MM.1S (cell line): ENCODE measurements at regions not wholly inside any gene's neighbourhood (a gene's known extent, or its start where the extent isn't known, plus 50 kb on each side); places are given as distances from the start of the nearest gene placed in this dataset.
A peak's percentile ranks its signal among the peaks of the same experiment; 100 is the strongest.
"Not testable (repeated sequence)": the region's sequence is repeated elsewhere in the genome, so short reads cannot be mapped to it uniquely, and the experiment has no call there.

Experiments used
- DNase-seq: peaks from one replicate; pipeline ENCODE4 v3.0.0-alpha.2; 2015
- H2AFZ ChIP-seq: fragments of 300-600 bp; sonication (generic); 2 replicates; pipeline ENCODE4 v1.6.0; 2016; ENCODE audit warnings: antibody characterized with exemption, low read length
- H3F3A ChIP-seq: fragments of 300-600 bp; sonication (generic); 2 replicates; pipeline ENCODE4 v1.6.1; 2016; ENCODE audit warnings: mild to moderate bottlenecking, antibody characterized with exemption, low read length, moderate library complexity, mixed read lengths; ENCODE audit not compliant: insufficient read depth
- H3K27ac ChIP-seq: fragments of 300-600 bp; sonication (generic); 2 replicates; pipeline ENCODE4 v1.5.1; 2016; ENCODE audit warnings: mild to moderate bottlenecking, low read length
- H3K27me3 ChIP-seq: fragments of 300-600 bp; sonication (generic); replicated peaks from 2 replicates; pipeline ENCODE4 v1.6.0; 2016; ENCODE audit warnings: low read length; ENCODE audit not compliant: insufficient read depth
- H3K36me3 ChIP-seq: fragments of 300-600 bp; sonication (generic); replicated peaks from 2 replicates; pipeline ENCODE4 v1.6.1; 2016; ENCODE audit warnings: mild to moderate bottlenecking, low read length, mixed read lengths; ENCODE audit not compliant: insufficient read depth
- H3K4me1 ChIP-seq: fragments of 300-600 bp; sonication (generic); 2 replicates; pipeline ENCODE4 v1.6.1; 2016; ENCODE audit warnings: low read length, mixed read lengths
- H3K4me2 ChIP-seq: fragments of 300-600 bp; sonication (generic); 2 replicates; pipeline ENCODE4 v1.6.0; 2016; ENCODE audit warnings: low read depth, low read length
- H3K4me3 ChIP-seq: fragments of 300-600 bp; sonication (generic); 2 replicates; pipeline ENCODE4 v1.5.1; 2016; ENCODE audit warnings: low read length, mixed read lengths
- H3K79me2 ChIP-seq: fragments of 300-600 bp; sonication (generic); 2 replicates; pipeline ENCODE4 v1.6.1; 2016; ENCODE audit warnings: mixed run types, low read length, mixed read lengths
- H3K9ac ChIP-seq: fragments of 300-600 bp; sonication (generic); 2 replicates; pipeline ENCODE4 v1.6.1; 2016; ENCODE audit warnings: low read length, mixed read lengths
- H3K9me2 ChIP-seq: fragments of 300-600 bp; sonication (generic); replicated peaks from 2 replicates; pipeline ENCODE4 v1.6.1; 2016; ENCODE audit warnings: mild to moderate bottlenecking, low read length, mixed read lengths; ENCODE audit not compliant: insufficient read depth
- H3K9me3 ChIP-seq: fragments of 300-600 bp; sonication (generic); replicated peaks from 2 replicates; pipeline ENCODE4 v1.6.1; 2016; ENCODE audit warnings: mild to moderate bottlenecking, low read length, mixed read lengths; ENCODE audit not compliant: insufficient read depth
- H4K20me1 ChIP-seq: fragments of 300-600 bp; sonication (generic); 2 replicates; pipeline ENCODE4 v1.6.1; 2016; ENCODE audit warnings: mild to moderate bottlenecking, low read length, moderate library complexity, mixed read lengths; ENCODE audit not compliant: insufficient read depth
- CTCF ChIP-seq: fragments of 300-600 bp; sonication (generic); IDR thresholded peaks from 2 replicates; pipeline ENCODE4 v1.5.1; 2016; ENCODE audit warnings: antibody characterized with exemption, low read length, mixed read lengths

DNA sequence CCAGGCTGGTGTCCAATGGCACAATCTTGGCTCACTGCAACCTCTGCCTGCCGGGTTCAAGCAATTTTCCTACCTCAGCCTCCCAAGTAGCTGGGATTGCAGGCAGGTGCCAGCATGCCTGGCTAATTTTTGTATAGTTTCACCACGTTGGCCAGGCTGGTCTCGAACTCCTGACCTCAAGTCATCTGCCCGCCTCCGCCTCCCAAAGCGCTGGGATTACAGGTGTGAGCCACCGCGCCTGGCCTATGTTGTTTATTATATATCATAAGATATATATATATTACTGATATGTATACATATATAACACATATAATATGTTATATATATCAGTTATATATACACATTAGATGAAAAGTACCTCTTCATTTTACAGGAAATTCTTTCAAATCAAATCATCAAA is 914.7 kb downstream of the FOXD4L5 start:
- not testable (repeated sequence) for H3K27ac ChIP-seq, H4K20me1 ChIP-seq, H3K4me3 ChIP-seq, H3K9ac ChIP-seq, DNase-seq, H2AFZ ChIP-seq, H3K27me3 ChIP-seq, H3K4me1 ChIP-seq, H3K79me2 ChIP-seq, H3K36me3 ChIP-seq, H3F3A ChIP-seq, H3K9me3 ChIP-seq, H3K9me2 ChIP-seq, H3K4me2 ChIP-seq

- H3K79me2 ChIP-seq, H3K9ac ChIP-seq, H3K36me3 ChIP-seq, H3K9me3 ChIP-seq, H2AFZ ChIP-seq, H4K20me1 ChIP-seq, H3K4me3 ChIP-seq, DNase-seq, H3K4me2 ChIP-seq, H3K9me2 ChIP-seq, H3K4me1 ChIP-seq, H3K27me3 ChIP-seq, H3F3A ChIP-seq, H3K27ac ChIP-seq: not testable (repeated sequence)
Observed at GRCh38 chr9:64369644-64370043, 915.4 kb downstream of the FOXD4L5 start.

DNA sequence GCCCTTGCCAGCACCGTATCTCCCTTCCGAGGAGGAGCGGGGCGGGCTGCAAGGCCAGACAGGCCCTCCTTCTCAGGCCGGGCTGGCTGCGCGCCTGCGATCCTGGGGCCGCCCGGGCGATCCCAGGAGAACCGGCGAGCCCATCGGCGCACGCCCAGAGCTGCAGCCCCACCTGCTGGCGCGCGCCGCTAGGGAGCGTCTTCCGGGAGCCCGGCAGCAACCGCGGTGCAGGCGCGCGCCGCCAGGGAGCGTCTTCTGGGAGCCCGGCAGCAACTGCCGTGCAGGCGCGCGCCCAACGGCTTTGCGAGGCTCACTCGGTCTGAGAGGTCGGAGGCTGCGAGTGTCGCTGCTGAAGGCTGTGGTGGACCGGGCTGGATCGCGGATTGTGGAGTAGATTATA is 915.9 kb downstream of the FOXD4L5 start:
- not testable (repeated sequence) for H4K20me1 ChIP-seq, DNase-seq, H3K79me2 ChIP-seq, H3K9ac ChIP-seq, H3K9me3 ChIP-seq, H3K4me1 ChIP-seq, H3F3A ChIP-seq, H3K4me3 ChIP-seq, H3K9me2 ChIP-seq, H2AFZ ChIP-seq, H3K27me3 ChIP-seq, H3K4me2 ChIP-seq, H3K36me3 ChIP-seq, H3K27ac ChIP-seq
- TF ChIP-seq CTCF = peak; percentile 9; the same call in 1 of the 2 replicates

DNA sequence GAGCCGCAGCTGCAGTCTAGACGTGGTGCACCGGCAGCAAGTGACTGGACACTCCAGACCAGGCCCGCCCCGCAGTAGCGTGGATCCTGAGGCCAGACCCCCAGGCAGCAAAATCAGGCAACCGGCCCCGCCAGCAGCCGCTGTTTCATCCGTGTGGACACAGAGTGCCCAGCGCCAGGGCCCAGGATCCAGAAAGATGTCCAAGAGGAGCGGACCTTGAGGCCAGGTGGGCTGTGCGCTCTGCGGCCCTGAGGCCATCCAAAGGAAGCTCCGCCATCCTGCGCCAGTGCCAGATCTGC is 916.4 kb downstream of the FOXD4L5 start:
- H3K4me3 ChIP-seq, H3K9me3 ChIP-seq, H3K27ac ChIP-seq, H3K79me2 ChIP-seq, H3K9me2 ChIP-seq, DNase-seq, H3K36me3 ChIP-seq, H3F3A ChIP-seq, H3K27me3 ChIP-seq, H4K20me1 ChIP-seq, H3K4me2 ChIP-seq, H3K9ac ChIP-seq, H3K4me1 ChIP-seq, H2AFZ ChIP-seq: not testable (repeated sequence)

DNA sequence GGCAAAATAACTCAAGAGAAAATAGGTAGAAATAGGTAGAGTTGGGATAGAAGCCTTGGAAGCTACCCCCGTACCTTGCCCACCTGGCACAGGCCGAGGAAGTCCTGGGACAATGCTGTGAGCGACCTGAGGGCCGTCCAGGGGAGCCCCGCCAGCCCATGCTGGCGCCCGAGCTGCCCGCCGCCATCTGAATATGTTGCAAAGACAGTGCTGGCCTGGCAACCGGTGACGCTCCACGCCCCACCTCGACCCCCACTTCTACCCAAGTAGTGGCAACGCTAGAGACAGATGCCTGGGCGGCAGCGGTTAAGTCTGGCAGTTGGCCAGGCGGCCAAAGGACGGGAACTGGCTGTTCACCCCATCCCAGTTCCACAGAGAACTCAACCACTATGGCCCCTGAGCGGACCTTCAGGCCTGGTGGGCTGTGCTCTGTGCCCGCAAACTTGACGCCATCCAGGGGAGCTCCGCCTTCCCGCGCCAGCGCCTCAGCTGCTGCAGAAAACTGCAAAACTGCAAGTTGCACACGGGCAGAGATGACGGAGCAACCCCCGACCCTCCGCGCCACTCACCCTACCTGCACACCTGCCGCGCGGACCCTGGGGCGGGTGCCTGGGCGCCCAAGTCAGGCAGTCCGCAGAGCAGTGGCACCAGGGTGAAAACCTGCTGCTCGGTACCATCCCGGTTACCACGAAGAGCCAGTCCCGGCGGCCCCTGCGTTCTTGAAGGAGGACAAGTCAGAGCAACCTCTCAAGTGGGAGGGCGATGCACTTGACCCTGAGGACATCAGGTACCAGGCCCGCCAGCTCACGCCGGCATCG is 917.0 kb downstream of the FOXD4L5 start:
- H3K27ac ChIP-seq, H3K9me2 ChIP-seq, DNase-seq, H3K79me2 ChIP-seq, H3K9me3 ChIP-seq, H2AFZ ChIP-seq, H3F3A ChIP-seq, H4K20me1 ChIP-seq, H3K4me2 ChIP-seq, H3K4me1 ChIP-seq, H3K36me3 ChIP-seq, H3K27me3 ChIP-seq, H3K9ac ChIP-seq, H3K4me3 ChIP-seq: not testable (repeated sequence)
